ENCODE measurements at regions not wholly inside any gene's neighbourhood (a gene's known extent, or its start where the extent isn't known, plus 50 kb on each side); places are given as distances from the start of the nearest gene placed in this dataset.

GRCh38 chr11:21965221-21965620 lies 227.7 kb upstream of the ANO5 start:
- Histone ChIP-seq H3K9ac (ENCODE audit: low read length in 3 of 3) (no peak overlapping the region), H3K4me3 (ENCODE audit: low read length in 3 of 3) (no peak overlapping the region), H3K27me3 (ENCODE audit: control insufficient read depth, insufficient read depth, low read length) (no peaks in the 10 kb centered on the region), H3K36me3 (ENCODE audit: control insufficient read depth in 2 of 3, insufficient read depth in 3 of 3, low read length in 3 of 3) (no peaks in the 10 kb centered on the region), H3K9me3 (ENCODE audit: control insufficient read depth in 2 of 3, insufficient read depth in 1 of 3, low read length in 3 of 3) (no peaks in the 10 kb centered on the region), H3K4me1 (ENCODE audit: control insufficient read depth in 2 of 3, insufficient read depth in 2 of 3, low read depth in 1 of 3, low read length in 3 of 3) (no peaks in the 10 kb centered on the region), H3K27ac (ENCODE audit: low read depth in 2 of 2, low read length in 2 of 2) (no peak overlapping the region)
- TF ChIP-seq CTCF (IDR thresholded peaks at IDR 0.05; ENCODE audit: borderline replicate concordance, extremely low read depth, insufficient read depth), result no peak
- no peak for DNase-seq
- intact Hi-C loops (cut with DNase I), result no loop called here
- FAIRE-seq, result no peak

- H3K4me3 ChIP-seq (ENCODE audit: low read length in 3 of 3), result no peak overlapping the region
- intact Hi-C loops (cut with DNase I), result no loop called here
- no peaks in the 10 kb centered on the region for H3K4me1 ChIP-seq (ENCODE audit: control insufficient read depth in 2 of 3, insufficient read depth in 2 of 3, low read depth in 1 of 3, low read length in 3 of 3)
- no peak overlapping the region for H3K9ac ChIP-seq (ENCODE audit: low read length in 3 of 3)
- no peaks in the 10 kb centered on the region for H3K27me3 ChIP-seq (ENCODE audit: control insufficient read depth, insufficient read depth, low read length)
- no peak for DNase-seq
- no peaks in the 10 kb centered on the region for H3K9me3 ChIP-seq (ENCODE audit: control insufficient read depth in 2 of 3, insufficient read depth in 1 of 3, low read length in 3 of 3)
- H3K27ac ChIP-seq (ENCODE audit: low read depth in 2 of 2, low read length in 2 of 2), result no peak overlapping the region
- no peak for FAIRE-seq
- no peaks in the 10 kb centered on the region for H3K36me3 ChIP-seq (ENCODE audit: control insufficient read depth in 2 of 3, insufficient read depth in 3 of 3, low read length in 3 of 3)
- no peak for TF ChIP-seq CTCF (IDR thresholded peaks at IDR 0.05; ENCODE audit: borderline replicate concordance, extremely low read depth, insufficient read depth)
Measured at GRCh38 chr11:21968702-21969101, 224.2 kb upstream of the ANO5 start.

- Histone ChIP-seq H3K27me3 (ENCODE audit: control insufficient read depth, insufficient read depth, low read length) (no peaks in the 10 kb centered on the region), H3K27ac (ENCODE audit: low read depth in 2 of 2, low read length in 2 of 2) (no peak overlapping the region), H3K4me3 (ENCODE audit: low read length in 3 of 3) (no peak overlapping the region), H3K9me3 (ENCODE audit: control insufficient read depth in 2 of 3, insufficient read depth in 1 of 3, low read length in 3 of 3) (no peaks in the 10 kb centered on the region), H3K36me3 (ENCODE audit: control insufficient read depth in 2 of 3, insufficient read depth in 3 of 3, low read length in 3 of 3) (no peaks in the 10 kb centered on the region), H3K9ac (ENCODE audit: low read length in 3 of 3) (no peak overlapping the region), H3K4me1 (ENCODE audit: control insufficient read depth in 2 of 3, insufficient read depth in 2 of 3, low read depth in 1 of 3, low read length in 3 of 3) (no peaks in the 10 kb centered on the region)
- no peak for TF ChIP-seq CTCF (IDR thresholded peaks at IDR 0.05; ENCODE audit: borderline replicate concordance, extremely low read depth, insufficient read depth)
- intact Hi-C loops (cut with DNase I), result no loop called here
- DNase-seq, result no peak
- no peak for FAIRE-seq
Measured at GRCh38 chr11:21969841-21970240, 223.0 kb upstream of the ANO5 start.

GRCh38 chr11:21975242-21975641 lies 217.6 kb upstream of the ANO5 start:
- no peak overlapping the region for H3K27ac ChIP-seq (ENCODE audit: low read depth in 2 of 2, low read length in 2 of 2)
- H3K9ac ChIP-seq (ENCODE audit: low read length in 3 of 3), result no peak overlapping the region
- H3K9me3 ChIP-seq (ENCODE audit: control insufficient read depth in 2 of 3, insufficient read depth in 1 of 3, low read length in 3 of 3), result no peaks in the 10 kb centered on the region
- H3K4me3 ChIP-seq (ENCODE audit: low read length in 3 of 3), result no peak overlapping the region
- FAIRE-seq (no peak), DNase-seq (no peak)
- no peaks in the 10 kb centered on the region for H3K27me3 ChIP-seq (ENCODE audit: control insufficient read depth, insufficient read depth, low read length)
- intact Hi-C loops (cut with DNase I), result no loop called here
- H3K4me1 ChIP-seq (ENCODE audit: control insufficient read depth in 2 of 3, insufficient read depth in 2 of 3, low read depth in 1 of 3, low read length in 3 of 3), result no peaks in the 10 kb centered on the region
- no peak for TF ChIP-seq CTCF (IDR thresholded peaks at IDR 0.05; ENCODE audit: borderline replicate concordance, extremely low read depth, insufficient read depth)
- H3K36me3 ChIP-seq (ENCODE audit: control insufficient read depth in 2 of 3, insufficient read depth in 3 of 3, low read length in 3 of 3), result no peaks in the 10 kb centered on the region
